ENCODE measurements at regions not wholly inside any gene's neighbourhood (a gene's known extent, or its start where the extent isn't known, plus 50 kb on each side); places are given as distances from the start of the nearest gene placed in this dataset.

- TF ChIP-seq POLR2AphosphoS5 (IDR thresholded peaks at IDR 0.05; ENCODE audit: low read depth, low read length), result no peak
- TF ChIP-seq TAF1 (IDR thresholded peaks at IDR 0.05; ENCODE audit: borderline replicate concordance, low read depth, low read length), result no peak
Observed at GRCh38 chr4:171524903-171525302, 288.3 kb upstream of the GALNTL6 start.
